ENCODE measurements at regions not wholly inside any gene's neighbourhood (a gene's known extent, or its start where the extent isn't known, plus 50 kb on each side); places are given as distances from the start of the nearest gene placed in this dataset.

DNA sequence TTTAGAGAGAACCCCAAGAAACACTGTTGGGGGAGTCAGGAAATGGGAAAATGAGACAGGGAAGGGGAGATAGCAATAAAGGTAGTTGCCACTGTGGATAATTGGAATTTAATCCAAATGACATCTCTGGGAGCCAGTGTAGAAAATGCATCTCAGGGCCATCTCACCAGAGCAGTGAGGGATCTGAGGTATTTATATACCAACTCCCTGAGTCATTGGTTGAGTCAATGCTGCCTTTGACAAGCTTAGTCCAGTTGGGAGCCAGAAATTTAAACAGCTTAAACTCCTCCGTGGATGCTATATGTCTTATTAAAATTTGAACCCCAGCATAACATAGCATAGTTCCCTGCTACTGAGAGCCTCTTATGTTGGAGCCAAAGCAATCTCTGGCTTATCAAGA is 140.3 kb downstream of the SLC30A10 start:
- TF ChIP-seq POLR2A (IDR thresholded peaks at IDR 0.05; ENCODE audit: low read length) (no peak), GATA1 (IDR thresholded peaks at IDR 0.05; ENCODE audit: low read depth, low read length) (no peak)
